Neural cell (in vitro differentiated cells): ENCODE measurements at regions not wholly inside any gene's neighbourhood (a gene's known extent, or its start where the extent isn't known, plus 50 kb on each side); places are given as distances from the start of the nearest gene placed in this dataset.

Experiments used
- H2AFZ ChIP-seq: fragments of 200-600, 300-800 bp; sonication (generic), shearing (Covaris generic); 2 replicates; pipeline ENCODE4 v1.6.0; 2014; ENCODE audit warnings: low read depth, mild to moderate bottlenecking, antibody characterized with exemption, low read length, moderate library complexity
- H3F3A ChIP-seq: fragments of 200-600 bp; shearing (Covaris generic); 2 replicates; pipeline ENCODE4 v1.6.1; 2016; ENCODE audit warnings: mild to moderate bottlenecking, moderate library complexity, mixed read lengths, antibody characterized with exemption, low read length; ENCODE audit not compliant: insufficient read depth, poor library complexity, severe bottlenecking
- H3K27ac ChIP-seq: fragments of 200-600, 300-800 bp; sonication (generic), shearing (Covaris generic); 2 replicates; pipeline ENCODE4 v1.5.1; 2014; ENCODE audit warnings: mild to moderate bottlenecking, low read length, moderate library complexity
- H3K27me3 ChIP-seq: fragments of 300-800, 200-600 bp; sonication (generic), shearing (Covaris generic); 2 replicates; pipeline ENCODE4 v1.6.0; 2014; ENCODE audit warnings: mild to moderate bottlenecking, low read depth, low read length, moderate library complexity; ENCODE audit not compliant: insufficient read depth
- H3K36me3 ChIP-seq: fragments of 300-800, 200-600 bp; sonication (generic), shearing (Covaris generic); 2 replicates; pipeline ENCODE4 v1.5.1; 2014; ENCODE audit warnings: mild to moderate bottlenecking, antibody characterized with exemption, low read length, moderate library complexity; ENCODE audit not compliant: insufficient read depth
- H3K4me2 ChIP-seq: fragments of 300-800, 200-600 bp; sonication (generic), shearing (Covaris generic); 2 replicates; pipeline ENCODE4 v1.6.0; 2014; ENCODE audit warnings: mild to moderate bottlenecking, low read length
- H3K4me3 ChIP-seq: fragments of 300-800, 200-600 bp; sonication (generic), shearing (Covaris generic); 2 replicates; pipeline ENCODE4 v1.5.1; 2014; ENCODE audit warnings: mild to moderate bottlenecking, low read length, moderate library complexity
- H3K79me2 ChIP-seq: fragments of 200-600 bp; shearing (Covaris generic); replicated peaks from 2 replicates; pipeline ENCODE4 v1.6.0; 2014; ENCODE audit warnings: mild to moderate bottlenecking, low read length, moderate library complexity; ENCODE audit not compliant: insufficient read depth
- H3K9ac ChIP-seq: fragments of 300-800, 200-600 bp; sonication (generic), shearing (Covaris generic); 2 replicates; pipeline ENCODE4 v1.6.1; 2016; ENCODE audit warnings: mild to moderate bottlenecking, low read length, mixed read lengths
- H3K9me2 ChIP-seq: fragments of 200-600 bp; shearing (Covaris generic); 2 replicates; pipeline ENCODE4 v1.6.1; 2016; ENCODE audit warnings: mild to moderate bottlenecking, low read length, mixed read lengths; ENCODE audit not compliant: insufficient read depth
- H3K9me3 ChIP-seq: fragments of 200-600, 300-800 bp; sonication (generic), shearing (Covaris generic); 2 replicates; pipeline ENCODE4 v1.6.1; 2016; ENCODE audit warnings: mild to moderate bottlenecking, mixed run types, low read length, moderate library complexity, mixed read lengths
- H4K20me1 ChIP-seq: fragments of 200-600 bp; shearing (Covaris generic); 2 replicates; pipeline ENCODE4 v1.6.1; 2016; ENCODE audit warnings: mild to moderate bottlenecking, mixed run types; ENCODE audit not compliant: insufficient read depth
- EP300 ChIP-seq: fragments of 450-650 bp; conservative IDR thresholded peaks from 2 replicates; pipeline ENCODE4 v1.6.1; 2014; ENCODE audit warnings: antibody characterized with exemption, mild to moderate bottlenecking, moderate library complexity; ENCODE audit not compliant: poor library complexity, severe bottlenecking
- EZH2 ChIP-seq: fragments of 200-600, 300-800 bp; shearing (Covaris generic), sonication (generic); IDR thresholded peaks from 2 replicates; pipeline ENCODE4 v1.6.1; 2014; ENCODE audit warnings: antibody characterized with exemption, low read length, borderline replicate concordance, mild to moderate bottlenecking; ENCODE audit not compliant: insufficient read depth, poor library complexity, severe bottlenecking
- MXI1 ChIP-seq: fragments of 450-650 bp; conservative IDR thresholded peaks from 2 replicates; pipeline ENCODE4 v1.6.1; 2014; ENCODE audit warnings: antibody characterized with exemption, mild to moderate bottlenecking; ENCODE audit not compliant: poor library complexity, severe bottlenecking
- POLR2AphosphoS5 ChIP-seq: IDR thresholded peaks from 2 replicates; pipeline ENCODE4 v1.6.1; 2012
- RAD21 ChIP-seq: fragments of 450-650 bp; conservative IDR thresholded peaks from 2 replicates; pipeline ENCODE4 v1.6.1; 2014; ENCODE audit warnings: antibody characterized with exemption, mild to moderate bottlenecking, moderate library complexity
- REST ChIP-seq: IDR thresholded peaks from 2 replicates; pipeline ENCODE4 v1.6.1; 2012; ENCODE audit warnings: borderline replicate concordance
- SMC3 ChIP-seq: fragments of 450-650 bp; conservative IDR thresholded peaks from 2 replicates; pipeline ENCODE4 v1.6.1; 2014; ENCODE audit warnings: antibody characterized with exemption, mild to moderate bottlenecking, moderate library complexity; ENCODE audit not compliant: poor library complexity
- TAF1 ChIP-seq: IDR thresholded peaks from 2 replicates; pipeline ENCODE4 v1.6.1; 2012; ENCODE audit warnings: low read depth
- TF ChIP-seq, protein P1 (sequence below): fragments of 450-650 bp; IDR thresholded peaks from 2 replicates; pipeline ENCODE4 v1.5.1; 2014; ENCODE audit warnings: antibody characterized with exemption, mild to moderate bottlenecking, moderate library complexity; ENCODE audit not compliant: poor library complexity, severe bottlenecking

- no peak for TF ChIP-seq EP300
- TF ChIP-seq MXI1, result no peak
- TF ChIP-seq SMC3, result no peak
- no peak for TF ChIP-seq POLR2AphosphoS5
- TF ChIP-seq REST, result no peak
- no peak for TF ChIP-seq RAD21
- TF ChIP-seq, protein P1, sequence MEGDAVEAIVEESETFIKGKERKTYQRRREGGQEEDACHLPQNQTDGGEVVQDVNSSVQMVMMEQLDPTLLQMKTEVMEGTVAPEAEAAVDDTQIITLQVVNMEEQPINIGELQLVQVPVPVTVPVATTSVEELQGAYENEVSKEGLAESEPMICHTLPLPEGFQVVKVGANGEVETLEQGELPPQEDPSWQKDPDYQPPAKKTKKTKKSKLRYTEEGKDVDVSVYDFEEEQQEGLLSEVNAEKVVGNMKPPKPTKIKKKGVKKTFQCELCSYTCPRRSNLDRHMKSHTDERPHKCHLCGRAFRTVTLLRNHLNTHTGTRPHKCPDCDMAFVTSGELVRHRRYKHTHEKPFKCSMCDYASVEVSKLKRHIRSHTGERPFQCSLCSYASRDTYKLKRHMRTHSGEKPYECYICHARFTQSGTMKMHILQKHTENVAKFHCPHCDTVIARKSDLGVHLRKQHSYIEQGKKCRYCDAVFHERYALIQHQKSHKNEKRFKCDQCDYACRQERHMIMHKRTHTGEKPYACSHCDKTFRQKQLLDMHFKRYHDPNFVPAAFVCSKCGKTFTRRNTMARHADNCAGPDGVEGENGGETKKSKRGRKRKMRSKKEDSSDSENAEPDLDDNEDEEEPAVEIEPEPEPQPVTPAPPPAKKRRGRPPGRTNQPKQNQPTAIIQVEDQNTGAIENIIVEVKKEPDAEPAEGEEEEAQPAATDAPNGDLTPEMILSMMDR, result no peak
- no peak for TF ChIP-seq TAF1
- no peak for TF ChIP-seq EZH2
- Histone ChIP-seq H3F3A (no peaks in the 10 kb centered on the region), H3K4me3 (no peak overlapping the region), H3K27ac (no peak overlapping the region), H3K9ac (no peak overlapping the region), H3K36me3 (no peaks in the 10 kb centered on the region), H3K79me2 (peaks cover 74% of the 10 kb centered on the region), H3K9me3 (no peaks in the 10 kb centered on the region), H4K20me1 (no peaks in the 10 kb centered on the region), H3K27me3 (no peaks in the 10 kb centered on the region), H3K9me2 (no peaks in the 10 kb centered on the region), H2AFZ (no peak overlapping the region), H3K4me2 (no peak overlapping the region)
Observed at GRCh38 chr6:21678990-21679389, 85.4 kb downstream of the SOX4 start.

DNA sequence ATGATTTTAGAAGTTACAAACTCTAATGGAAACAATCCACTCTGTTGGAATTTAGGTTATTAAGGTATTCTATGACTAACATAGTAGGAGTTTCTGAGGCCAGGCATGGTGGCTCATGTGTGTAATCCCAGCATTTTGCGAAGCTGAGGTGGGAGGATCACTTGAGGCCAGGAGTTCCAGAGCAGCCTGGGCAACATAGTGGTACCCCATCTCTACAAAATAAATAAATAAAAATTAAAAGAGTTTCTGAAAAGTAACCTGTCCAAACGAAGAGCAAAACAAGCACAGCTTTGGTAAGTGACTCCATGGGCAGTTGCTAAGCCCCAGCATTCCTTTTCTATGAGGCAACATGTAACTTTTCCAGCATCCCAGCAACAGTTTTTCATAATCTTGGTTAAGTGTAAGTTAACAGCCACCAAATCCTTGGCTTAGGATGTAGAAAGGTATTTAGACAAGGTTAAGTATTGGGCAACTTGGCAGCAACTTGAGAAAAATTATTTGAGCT, 86.3 kb downstream of the SOX4 start:
- Histone ChIP-seq H2AFZ (no peak overlapping the region), H3K9me3 (no peaks in the 10 kb centered on the region), H3K4me3 (no peak overlapping the region), H3K9me2 (no peaks in the 10 kb centered on the region), H3K27ac (no peak overlapping the region), H3K4me2 (no peak overlapping the region), H3K79me2 (peaks cover 73% of the 10 kb centered on the region), H4K20me1 (no peaks in the 10 kb centered on the region), H3K36me3 (no peaks in the 10 kb centered on the region), H3K27me3 (no peaks in the 10 kb centered on the region), H3K9ac (no peak overlapping the region), H3F3A (no peaks in the 10 kb centered on the region)
- TF ChIP-seq SMC3 (no peak), EP300 (no peak), MXI1 (no peak), EZH2 (no peak), REST (no peak), POLR2AphosphoS5 (no peak), RAD21 (no peak), TAF1 (no peak)
- TF ChIP-seq, protein P1, result no peak
